PC-9 (cell line): ENCODE measurements at regions not wholly inside any gene's neighbourhood (a gene's known extent, or its start where the extent isn't known, plus 50 kb on each side); places are given as distances from the start of the nearest gene placed in this dataset.

ENCODE experiments used
- EZH2 ChIP-seq: fragments of 200-600 bp; sonication (generic); IDR thresholded peaks from 2 replicates; pipeline ENCODE4 v1.8.0; 2017; ENCODE audit warnings: antibody characterized with exemption, low read depth
- TF ChIP-seq, protein P1 (sequence below): fragments of 200-600 bp; sonication (generic); conservative IDR thresholded peaks from 2 replicates; pipeline ENCODE4 v1.6.1; 2017; ENCODE audit warnings: mixed run types, antibody characterized with exemption, mild to moderate bottlenecking, moderate library complexity

GRCh38 chr9:92179286-92180001, 64.2 kb upstream of the SPTLC1 start:
- no peak for TF ChIP-seq EZH2
- TF ChIP-seq, protein P1, sequence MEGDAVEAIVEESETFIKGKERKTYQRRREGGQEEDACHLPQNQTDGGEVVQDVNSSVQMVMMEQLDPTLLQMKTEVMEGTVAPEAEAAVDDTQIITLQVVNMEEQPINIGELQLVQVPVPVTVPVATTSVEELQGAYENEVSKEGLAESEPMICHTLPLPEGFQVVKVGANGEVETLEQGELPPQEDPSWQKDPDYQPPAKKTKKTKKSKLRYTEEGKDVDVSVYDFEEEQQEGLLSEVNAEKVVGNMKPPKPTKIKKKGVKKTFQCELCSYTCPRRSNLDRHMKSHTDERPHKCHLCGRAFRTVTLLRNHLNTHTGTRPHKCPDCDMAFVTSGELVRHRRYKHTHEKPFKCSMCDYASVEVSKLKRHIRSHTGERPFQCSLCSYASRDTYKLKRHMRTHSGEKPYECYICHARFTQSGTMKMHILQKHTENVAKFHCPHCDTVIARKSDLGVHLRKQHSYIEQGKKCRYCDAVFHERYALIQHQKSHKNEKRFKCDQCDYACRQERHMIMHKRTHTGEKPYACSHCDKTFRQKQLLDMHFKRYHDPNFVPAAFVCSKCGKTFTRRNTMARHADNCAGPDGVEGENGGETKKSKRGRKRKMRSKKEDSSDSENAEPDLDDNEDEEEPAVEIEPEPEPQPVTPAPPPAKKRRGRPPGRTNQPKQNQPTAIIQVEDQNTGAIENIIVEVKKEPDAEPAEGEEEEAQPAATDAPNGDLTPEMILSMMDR: no peak
